HCT116 (cell line): ENCODE measurements at regions not wholly inside any gene's neighbourhood (a gene's known extent, or its start where the extent isn't known, plus 50 kb on each side); places are given as distances from the start of the nearest gene placed in this dataset.

Experiments used
- ATAC-seq: fragments of 200-7000 bp; cut with Tn5 transposase; 2 replicates; pipeline ENCODE4 v1.9.1; 2020; ENCODE audit warnings: mild to moderate bottlenecking, moderate library complexity
- BruUV-seq: library from RNA; stranded (reverse); fragments of 400-500 nt; replicated peaks from 2 replicates; lab custom pipeline; 2021; lab: Mats Ljungman, UMichigan
- CTCF ChIA-PET: fragments of 300-600 bp; sonication (Branson Sonifier 250); formaldehyde crosslinking; loops from one replicate; lab custom pipeline; 2021; ENCODE audit warnings: antibody characterized with exemption; lab: Charles Lee
- POLR2A ChIA-PET: fragments of 300-600, 350-600 bp; sonication (Branson Sonifier 250); formaldehyde crosslinking; loops from one replicate; lab custom pipeline; 2021; ENCODE audit warnings: antibody characterized with exemption; lab: Charles Lee
- RAD21 ChIA-PET, 2 experiments: fragments of 300-600 bp; sonication (Branson Sonifier 250); formaldehyde crosslinking; loops; one replicate each; lab custom pipeline; 2023; ENCODE audit warnings: low total read pairs in 2 of 2; ENCODE audit not compliant: uncharacterized antibody in 2 of 2, unreplicated experiment in 2 of 2, low non-redundant PET in 1 of 2; lab: Charles Lee
- DNase-seq: peaks from one replicate; pipeline ENCODE4 v3.0.0-alpha.2; 2010; ENCODE audit warnings: low read depth, low spot score
- H2AFZ ChIP-seq: fragments of 200-600 bp; shearing (Covaris generic), sonication (generic); 2 replicates; pipeline ENCODE4 v1.6.1; 2017; ENCODE audit warnings: low read depth, mixed run types, mixed read lengths, antibody characterized with exemption, low read length; ENCODE audit not compliant: poor library complexity, severe bottlenecking
- H3K27ac ChIP-seq: 2 replicates; pipeline ENCODE4 v1.5.1; 2012; ENCODE audit warnings: low read depth, low read length
- H3K27me3 ChIP-seq: fragments of 200-600 bp; sonication (generic); 2 replicates; pipeline ENCODE4 v1.6.1; 2016; ENCODE audit warnings: mixed run types, low read length, mixed read lengths; ENCODE audit not compliant: insufficient read depth
- H3K36me3 ChIP-seq, 2 experiments: fragments of 200-500 bp in 1 of 2; fragments of 200-600 bp in 1 of 2; sonication (Bioruptor generic) in 1 of 2; sonication (generic) in 1 of 2; 2 replicates each; pipeline versions ENCODE4 v1.5.1 to v1.6.1; 2014 to 2016; ENCODE audit warnings: low read length in 2 of 2, inconsistent platforms in 1 of 2, mixed read lengths in 1 of 2, mixed run types in 1 of 2; ENCODE audit not compliant: insufficient read depth in 2 of 2, control insufficient read depth in 1 of 2
- H3K4me1 ChIP-seq, 2 experiments: fragments of 200-600 bp in 1 of 2; sonication (generic) in 1 of 2; 2 replicates each; pipeline versions ENCODE4 v1.5.1 to v1.6.1; 2012 to 2017; ENCODE audit warnings: low read length in 2 of 2, inconsistent platforms in 1 of 2, mild to moderate bottlenecking in 1 of 2, mixed read lengths in 1 of 2, mixed run types in 1 of 2, moderate library complexity in 1 of 2; ENCODE audit not compliant: insufficient read depth in 2 of 2, control insufficient read depth in 1 of 2
- H3K4me2 ChIP-seq: fragments of 200-600 bp; sonication (generic); 2 replicates; pipeline ENCODE4 v1.6.1; 2017; ENCODE audit warnings: mixed run types, low read length, mixed read lengths
- H3K4me3 ChIP-seq, 2 experiments: fragments of 200-600 bp in 1 of 2; sonication (generic) in 1 of 2; replicated peaks in 1 of 2; 2 replicates each; pipeline ENCODE4 v1.5.1; 2011 to 2016; ENCODE audit warnings: low read length in 2 of 2, control low read depth in 1 of 2, low read depth in 1 of 2, mild to moderate bottlenecking in 1 of 2, mixed read lengths in 1 of 2, mixed run types in 1 of 2
- H3K79me2 ChIP-seq: fragments of 200-600 bp; sonication (generic); 2 replicates; pipeline ENCODE4 v1.6.1; 2017; ENCODE audit warnings: mild to moderate bottlenecking, mixed run types, low read length, moderate library complexity, mixed read lengths; ENCODE audit not compliant: insufficient read depth
- H3K9ac ChIP-seq: fragments of 200-600 bp; sonication (generic); 2 replicates; pipeline ENCODE4 v1.6.1; 2016; ENCODE audit warnings: low read length, mixed read lengths
- H3K9me2 ChIP-seq: fragments of 200-600 bp; sonication (generic), shearing (Covaris generic); 2 replicates; pipeline ENCODE4 v1.6.1; 2017; ENCODE audit warnings: mixed run types, mild to moderate bottlenecking, moderate library complexity; ENCODE audit not compliant: insufficient read depth
- H3K9me3 ChIP-seq, 2 experiments: fragments of 200-500 bp in 1 of 2; fragments of 200-600 bp in 1 of 2; sonication (Bioruptor generic) in 1 of 2; sonication (generic) in 1 of 2; 2 replicates each; pipeline ENCODE4 v1.6.1; 2014 to 2017; ENCODE audit warnings: low read length in 2 of 2, mixed read lengths in 2 of 2, inconsistent platforms in 1 of 2, low read depth in 1 of 2, mild to moderate bottlenecking in 1 of 2, mixed run types in 1 of 2, moderate library complexity in 1 of 2; ENCODE audit not compliant: control insufficient read depth in 1 of 2, insufficient read depth in 1 of 2
- H4K20me1 ChIP-seq: fragments of 200-600 bp; sonication (generic), shearing (Covaris generic); 2 replicates; pipeline ENCODE4 v1.6.1; 2017; ENCODE audit warnings: mixed run types, mild to moderate bottlenecking, moderate library complexity; ENCODE audit not compliant: insufficient read depth
- ATF3 ChIP-seq: IDR thresholded peaks from 2 replicates; pipeline ENCODE4 v1.6.1; 2012
- CBX3 ChIP-seq: IDR thresholded peaks from 2 replicates; pipeline ENCODE4 v1.6.1; 2012; ENCODE audit warnings: low read depth
- CEBPB ChIP-seq: IDR thresholded peaks from 2 replicates; pipeline ENCODE4 v1.6.1; 2012; ENCODE audit warnings: low read depth
- EZH2phosphoT487 ChIP-seq: fragments of 200-600 bp; IDR thresholded peaks from 2 replicates; pipeline ENCODE4 v1.6.1; 2018; ENCODE audit warnings: antibody characterized with exemption, borderline replicate concordance
- SIN3A ChIP-seq: IDR thresholded peaks from 2 replicates; pipeline ENCODE4 v1.6.1; 2012; ENCODE audit warnings: low read depth
- SP1 ChIP-seq: IDR thresholded peaks from 2 replicates; pipeline ENCODE4 v1.6.1; 2012; ENCODE audit warnings: low read depth
- TCF7L2 ChIP-seq: IDR thresholded peaks from 2 replicates; pipeline ENCODE4 v1.7.0; 2011; ENCODE audit warnings: borderline replicate concordance, inconsistent platforms; ENCODE audit not compliant: insufficient read depth, insufficient read length; ENCODE audit errors: extremely low read depth
- YY1 ChIP-seq: IDR thresholded peaks from 2 replicates; pipeline ENCODE4 v1.6.1; 2011; ENCODE audit warnings: low read length, low read depth, moderate library complexity, mild to moderate bottlenecking; ENCODE audit not compliant: insufficient replicate concordance; ENCODE audit errors: extremely low read depth
- ZFX ChIP-seq: fragments of 450-650 bp; IDR thresholded peaks from 2 replicates; pipeline ENCODE4 v1.6.1; 2017
- ZNF274 ChIP-seq: fragments of 200-500 bp; sonication (Bioruptor generic); IDR thresholded peaks from 2 replicates; pipeline ENCODE4 v1.6.1; 2014; ENCODE audit warnings: mild to moderate bottlenecking, low read depth, low read length, inconsistent platforms
- intact Hi-C: fragments of 100-400 bp; cut with micrococcal nuclease; formaldehyde crosslinking; loops from 2 replicates; pipeline ENCODE4 v1.10.0; 2022
- TF ChIP-seq, protein P1 (sequence below): IDR thresholded peaks from 2 replicates; pipeline ENCODE4 v1.6.1; 2012
- TF ChIP-seq, protein P2 (sequence below), 3 experiments: fragments of 200-600 bp in 1 of 3; sonication (generic) in 1 of 3; IDR thresholded peaks in 2 of 3; conservative IDR thresholded peaks in 1 of 3; 2 replicates each; pipeline ENCODE4 v1.5.1; 2012 to 2017; ENCODE audit warnings: low read depth in 2 of 3, low read length in 2 of 3, antibody characterized with exemption in 1 of 3, borderline replicate concordance in 1 of 3, control low read depth in 1 of 3, mild to moderate bottlenecking in 1 of 3, mixed read lengths in 1 of 3, mixed run types in 1 of 3, moderate library complexity in 1 of 3; ENCODE audit not compliant: insufficient read depth in 1 of 3
- TF ChIP-seq, protein P3 (sequence below): IDR thresholded peaks from 2 replicates; pipeline ENCODE4 v1.6.1; 2011; ENCODE audit warnings: mild to moderate bottlenecking, low read length, moderate library complexity; ENCODE audit not compliant: insufficient replicate concordance; ENCODE audit errors: extremely low read depth

DNA sequence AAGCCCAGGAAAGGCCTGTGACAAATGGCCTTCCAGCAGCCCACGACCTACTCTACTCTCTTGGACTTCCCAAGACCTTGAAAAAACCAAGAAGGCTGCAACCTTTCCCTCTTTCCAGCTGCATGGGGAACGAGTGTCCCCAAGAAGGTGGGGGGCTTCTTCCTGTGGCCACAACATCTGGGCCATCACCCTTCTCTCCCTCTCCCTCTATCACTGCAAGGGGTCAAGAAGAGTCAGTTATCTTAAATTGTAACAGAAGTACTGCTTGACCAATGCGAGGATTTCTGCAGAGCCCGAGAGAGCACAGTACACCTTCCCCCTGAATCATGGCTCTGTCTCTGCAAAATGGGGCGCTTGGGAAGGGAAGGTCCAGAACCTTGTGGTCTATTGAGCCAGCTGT, 63.7 kb upstream of the ACAN start:
- Histone ChIP-seq H3K4me2 (no peak overlapping the region), H2AFZ (no peak overlapping the region), H3K4me1 (no peaks in the 10 kb centered on the region), H4K20me1 (no peaks in the 10 kb centered on the region), H3K27ac (no peak overlapping the region), H3K9ac (no peak overlapping the region), H3K9me2 (no peaks in the 10 kb centered on the region), H3K36me3 (no peaks in the 10 kb centered on the region), H3K27me3 (peaks cover 35% of the 10 kb centered on the region), H3K9me3 (no peaks in the 10 kb centered on the region), H3K4me3 (no peak overlapping the region), H3K79me2 (no peaks in the 10 kb centered on the region)
- no TSS peak for BruUV-seq
- TF ChIP-seq EZH2phosphoT487 (no peak), SP1 (no peak), CEBPB (no peak), CBX3 (no peak), ZFX (no peak), ZNF274 (no peak), SIN3A (no peak), ATF3 (no peak)
- TF ChIP-seq, protein P1, sequence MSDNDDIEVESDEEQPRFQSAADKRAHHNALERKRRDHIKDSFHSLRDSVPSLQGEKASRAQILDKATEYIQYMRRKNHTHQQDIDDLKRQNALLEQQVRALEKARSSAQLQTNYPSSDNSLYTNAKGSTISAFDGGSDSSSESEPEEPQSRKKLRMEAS = no peak
- ChIA-PET CTCF (no interaction called here), POLR2A (no interaction called here), RAD21 (no interaction called here)
- intact Hi-C loops = no loop called here
- no peak for ATAC-seq
- DNase-seq = no peak

DNA sequence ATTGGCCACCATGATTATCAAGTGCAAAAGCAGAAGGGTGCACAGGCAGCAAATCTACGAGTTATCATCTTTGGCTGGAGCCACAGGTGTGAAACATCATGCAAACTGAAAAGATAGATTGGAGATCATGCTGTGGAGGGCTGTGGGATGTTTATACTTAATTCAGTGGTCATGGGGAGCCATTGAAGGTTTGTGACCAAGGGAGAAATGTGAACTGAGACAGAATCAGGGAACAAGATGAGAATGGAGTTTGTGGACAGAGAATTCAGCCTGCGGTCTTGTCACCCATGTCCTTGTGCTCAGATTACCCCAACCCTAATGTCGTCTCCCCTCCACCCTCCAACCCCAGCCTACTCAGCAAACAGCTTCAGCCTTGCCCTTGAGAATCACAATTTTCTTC, 62.9 kb upstream of the ACAN start:
- Histone ChIP-seq H3K9ac (no peak overlapping the region), H3K4me2 (no peak overlapping the region), H4K20me1 (no peaks in the 10 kb centered on the region), H2AFZ (no peak overlapping the region), H3K27me3 (peaks cover 40% of the 10 kb centered on the region), H3K27ac (no peak overlapping the region), H3K9me3 (no peaks in the 10 kb centered on the region), H3K79me2 (no peaks in the 10 kb centered on the region), H3K9me2 (no peaks in the 10 kb centered on the region), H3K4me1 (no peaks in the 10 kb centered on the region), H3K4me3 (no peak overlapping the region), H3K36me3 (no peaks in the 10 kb centered on the region)
- ChIA-PET RAD21 (no interaction called here), POLR2A (no interaction called here), CTCF (no interaction called here)
- intact Hi-C loops = no loop called here
- DNase-seq = no peak
- ATAC-seq = no peak
- no TSS peak for BruUV-seq
- TF ChIP-seq YY1 = no peak
- TF ChIP-seq TCF7L2 = no peak
- TF ChIP-seq ATF3 = no peak
- no peak for TF ChIP-seq ZFX
- TF ChIP-seq, protein P2, sequence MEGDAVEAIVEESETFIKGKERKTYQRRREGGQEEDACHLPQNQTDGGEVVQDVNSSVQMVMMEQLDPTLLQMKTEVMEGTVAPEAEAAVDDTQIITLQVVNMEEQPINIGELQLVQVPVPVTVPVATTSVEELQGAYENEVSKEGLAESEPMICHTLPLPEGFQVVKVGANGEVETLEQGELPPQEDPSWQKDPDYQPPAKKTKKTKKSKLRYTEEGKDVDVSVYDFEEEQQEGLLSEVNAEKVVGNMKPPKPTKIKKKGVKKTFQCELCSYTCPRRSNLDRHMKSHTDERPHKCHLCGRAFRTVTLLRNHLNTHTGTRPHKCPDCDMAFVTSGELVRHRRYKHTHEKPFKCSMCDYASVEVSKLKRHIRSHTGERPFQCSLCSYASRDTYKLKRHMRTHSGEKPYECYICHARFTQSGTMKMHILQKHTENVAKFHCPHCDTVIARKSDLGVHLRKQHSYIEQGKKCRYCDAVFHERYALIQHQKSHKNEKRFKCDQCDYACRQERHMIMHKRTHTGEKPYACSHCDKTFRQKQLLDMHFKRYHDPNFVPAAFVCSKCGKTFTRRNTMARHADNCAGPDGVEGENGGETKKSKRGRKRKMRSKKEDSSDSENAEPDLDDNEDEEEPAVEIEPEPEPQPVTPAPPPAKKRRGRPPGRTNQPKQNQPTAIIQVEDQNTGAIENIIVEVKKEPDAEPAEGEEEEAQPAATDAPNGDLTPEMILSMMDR (IDR thresholded peaks at IDR 0.05 in 2 of 3, conservative IDR thresholded peaks at IDR 0.05 in 1 of 3; ENCODE audit: borderline replicate concordance in 1 of 3, insufficient read depth in 1 of 3, low read depth in 2 of 3, low read length in 2 of 3) = no peak
- TF ChIP-seq SP1 = no peak
- no peak for TF ChIP-seq CEBPB
- TF ChIP-seq, protein P3, sequence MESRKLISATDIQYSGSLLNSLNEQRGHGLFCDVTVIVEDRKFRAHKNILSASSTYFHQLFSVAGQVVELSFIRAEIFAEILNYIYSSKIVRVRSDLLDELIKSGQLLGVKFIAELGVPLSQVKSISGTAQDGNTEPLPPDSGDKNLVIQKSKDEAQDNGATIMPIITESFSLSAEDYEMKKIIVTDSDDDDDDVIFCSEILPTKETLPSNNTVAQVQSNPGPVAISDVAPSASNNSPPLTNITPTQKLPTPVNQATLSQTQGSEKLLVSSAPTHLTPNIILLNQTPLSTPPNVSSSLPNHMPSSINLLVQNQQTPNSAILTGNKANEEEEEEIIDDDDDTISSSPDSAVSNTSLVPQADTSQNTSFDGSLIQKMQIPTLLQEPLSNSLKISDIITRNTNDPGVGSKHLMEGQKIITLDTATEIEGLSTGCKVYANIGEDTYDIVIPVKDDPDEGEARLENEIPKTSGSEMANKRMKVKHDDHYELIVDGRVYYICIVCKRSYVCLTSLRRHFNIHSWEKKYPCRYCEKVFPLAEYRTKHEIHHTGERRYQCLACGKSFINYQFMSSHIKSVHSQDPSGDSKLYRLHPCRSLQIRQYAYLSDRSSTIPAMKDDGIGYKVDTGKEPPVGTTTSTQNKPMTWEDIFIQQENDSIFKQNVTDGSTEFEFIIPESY = no peak
